Thymus (tissue), 11 donors: ENCODE measurements at regions not wholly inside any gene's neighbourhood (a gene's known extent, or its start where the extent isn't known, plus 50 kb on each side); places are given as distances from the start of the nearest gene placed in this dataset.

ENCODE experiments used
- DNase-seq, 9 donors: peaks; one replicate each; pipeline ENCODE4 v3.0.0-alpha.2; 2013; ENCODE audit warnings: low spot score in 9 of 9, low read depth in 6 of 9, missing footprints in 1 of 9
- H3K27ac ChIP-seq, 2 donors: one replicate each; pipeline ENCODE4 v1.5.1; 2013; ENCODE audit warnings: control low read depth in 1 of 2, low read depth in 1 of 2, low read length in 1 of 2, mild to moderate bottlenecking in 1 of 2, moderate library complexity in 1 of 2
- H3K27me3 ChIP-seq, 2 donors: one replicate each; pipeline ENCODE4 v1.5.1; 2013; ENCODE audit warnings: low read length in 1 of 2; ENCODE audit not compliant: control insufficient read depth in 2 of 2, insufficient read depth in 1 of 2
- H3K36me3 ChIP-seq, 2 donors: one replicate each; pipeline ENCODE4 v1.5.1; 2013; ENCODE audit warnings: low read length in 1 of 2, mild to moderate bottlenecking in 1 of 2, moderate library complexity in 1 of 2; ENCODE audit not compliant: control insufficient read depth in 2 of 2, insufficient read depth in 2 of 2
- H3K4me1 ChIP-seq, 2 donors: one replicate each; pipeline ENCODE4 v1.5.1; 2013; ENCODE audit warnings: low read length in 2 of 2; ENCODE audit not compliant: control insufficient read depth in 2 of 2, insufficient read depth in 2 of 2
- H3K4me3 ChIP-seq, 2 donors: one replicate each; pipeline ENCODE4 v1.5.1; 2013; ENCODE audit warnings: low read length in 2 of 2, control low read depth in 1 of 2, mild to moderate bottlenecking in 1 of 2
- H3K9me3 ChIP-seq, 2 donors: one replicate each; pipeline ENCODE4 v1.5.1; 2013; ENCODE audit warnings: low read length in 1 of 2, mild to moderate bottlenecking in 1 of 2; ENCODE audit not compliant: control insufficient read depth in 2 of 2, insufficient read depth in 1 of 2
- WGBS: extraction: QIAGEN DNeasy Blood & Tissue Kit; methylation state at CpG from one replicate; pipeline ENCODE4 v1.1.7; 2013; 5-methylcytosine and 5-hydroxymethylcytosine counted together
- donor health status: healthy.

GRCh38 chr4:101730291-101731117, 60.0 kb upstream of the BANK1 start:
- 54% methylated on average over 4 of the region's 4 CpGs for WGBS
- no peak overlapping the region for H3K27ac ChIP-seq
- peak in 8 of 9 donors; percentile 14 to 64 (median 32) for DNase-seq
- H3K27me3 ChIP-seq: no peaks in the 10 kb centered on the region
- no peaks in the 10 kb centered on the region for H3K9me3 ChIP-seq
- H3K4me1 ChIP-seq: no peaks in the 10 kb centered on the region
- H3K4me3 ChIP-seq: no peak overlapping the region
- no peaks in the 10 kb centered on the region for H3K36me3 ChIP-seq

GRCh38 chr4:101727238-101727637, 63.3 kb upstream of the BANK1 start:
- DNase-seq: no peak
- H3K9me3 ChIP-seq: no peaks in the 10 kb centered on the region
- H3K27me3 ChIP-seq: no peaks in the 10 kb centered on the region
- no peaks in the 10 kb centered on the region for H3K4me1 ChIP-seq
- H3K27ac ChIP-seq: no peak overlapping the region
- H3K36me3 ChIP-seq: no peaks in the 10 kb centered on the region
- H3K4me3 ChIP-seq: no peak overlapping the region

- Histone ChIP-seq H3K27ac (no peak overlapping the region), H3K4me3 (no peak overlapping the region), H3K36me3 (no peaks in the 10 kb centered on the region), H3K27me3 (no peaks in the 10 kb centered on the region), H3K4me1 (no peaks in the 10 kb centered on the region), H3K9me3 (no peaks in the 10 kb centered on the region)
- WGBS: 91% methylated on average over 2 of the region's 2 CpGs
- DNase-seq: peak in 2 of 9 donors; percentile 2 to 23
Observed at GRCh38 chr4:101724093-101724492, 66.4 kb upstream of the BANK1 start.

GRCh38 chr4:101718810-101719209, 71.7 kb upstream of the BANK1 start:
- 97% methylated on average over 3 of the region's 3 CpGs for WGBS
- Histone ChIP-seq H3K4me3 (no peak overlapping the region), H3K27ac (no peak overlapping the region), H3K27me3 (no peaks in the 10 kb centered on the region), H3K4me1 (no peaks in the 10 kb centered on the region), H3K9me3 (no peaks in the 10 kb centered on the region), H3K36me3 (no peaks in the 10 kb centered on the region)
- no peak for DNase-seq

GRCh38 chr4:101711590-101712260, 78.8 kb upstream of the BANK1 start:
- H3K9me3 ChIP-seq: no peaks in the 10 kb centered on the region
- H3K36me3 ChIP-seq: no peaks in the 10 kb centered on the region
- no peaks in the 10 kb centered on the region for H3K27me3 ChIP-seq
- H3K4me1 ChIP-seq: no peaks in the 10 kb centered on the region
- H3K4me3 ChIP-seq: no peak overlapping the region
- 98% methylated on average over 2 of the region's 2 CpGs for WGBS
- no peak overlapping the region for H3K27ac ChIP-seq
- DNase-seq: no peak

DNA sequence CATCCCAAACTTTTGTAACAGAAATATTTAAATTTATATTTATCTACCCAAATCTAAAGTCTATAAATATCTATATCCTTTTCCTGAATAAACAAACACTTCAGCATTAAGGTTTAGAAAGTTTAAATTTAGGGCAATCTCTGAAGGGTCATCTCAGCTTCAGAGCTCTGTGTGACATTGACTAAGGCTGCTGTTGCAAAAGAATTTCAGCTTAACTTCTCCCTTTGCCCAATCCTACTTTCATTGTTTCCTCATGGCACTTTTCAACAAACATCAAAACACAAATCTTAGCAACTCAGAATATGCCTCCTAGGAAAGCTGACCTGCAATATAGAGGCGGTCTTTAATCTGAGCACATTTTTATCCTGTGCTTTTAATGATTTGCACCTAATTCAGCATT, 79.7 kb upstream of the BANK1 start:
- 99% methylated on average over 1 of the region's 1 CpG for WGBS
- no peaks in the 10 kb centered on the region for H3K9me3 ChIP-seq
- no peak overlapping the region for H3K27ac ChIP-seq
- H3K36me3 ChIP-seq: no peaks in the 10 kb centered on the region
- DNase-seq: no peak
- no peak overlapping the region for H3K4me3 ChIP-seq
- H3K27me3 ChIP-seq: no peaks in the 10 kb centered on the region
- H3K4me1 ChIP-seq: no peaks in the 10 kb centered on the region

- H3K4me1 ChIP-seq: no peaks in the 10 kb centered on the region
- no peaks in the 10 kb centered on the region for H3K27me3 ChIP-seq
- H3K36me3 ChIP-seq: no peaks in the 10 kb centered on the region
- H3K27ac ChIP-seq: no peak overlapping the region
- no peak for DNase-seq
- WGBS: 100% methylated on average over 1 of the region's 1 CpG
- no peaks in the 10 kb centered on the region for H3K9me3 ChIP-seq
- no peak overlapping the region for H3K4me3 ChIP-seq
Observed at GRCh38 chr4:101708293-101709039, 82.1 kb upstream of the BANK1 start.

- WGBS: 65% methylated on average over 3 of the region's 3 CpGs
- Histone ChIP-seq H3K27me3 (no peaks in the 10 kb centered on the region), H3K36me3 (no peaks in the 10 kb centered on the region), H3K4me1 (no peaks in the 10 kb centered on the region), H3K4me3 (no peak overlapping the region), H3K9me3 (no peaks in the 10 kb centered on the region), H3K27ac (no peak overlapping the region)
- DNase-seq: no peak
Observed at GRCh38 chr4:101707596-101707995, 82.9 kb upstream of the BANK1 start.

- H3K4me3 ChIP-seq: no peak overlapping the region
- H3K9me3 ChIP-seq: no peaks in the 10 kb centered on the region
- H3K4me1 ChIP-seq: no peaks in the 10 kb centered on the region
- 96% methylated on average over 1 of the region's 1 CpG for WGBS
- DNase-seq: no peak
- H3K27ac ChIP-seq: no peak overlapping the region
- H3K27me3 ChIP-seq: no peaks in the 10 kb centered on the region
- no peaks in the 10 kb centered on the region for H3K36me3 ChIP-seq
Observed at GRCh38 chr4:101706535-101707057, 83.9 kb upstream of the BANK1 start.
